HL-60 (cell line): ENCODE measurements at regions not wholly inside any gene's neighbourhood (a gene's known extent, or its start where the extent isn't known, plus 50 kb on each side); places are given as distances from the start of the nearest gene placed in this dataset.

ENCODE experiments used
- DNase-seq, 2 experiments: peaks; one replicate each; pipeline ENCODE4 v3.0.0-alpha.2; 2010 to 2020; ENCODE audit warnings: low read depth in 1 of 2, low spot score in 1 of 2
- H3K27ac ChIP-seq: fragments of 250-450 bp; sonication (Bioruptor Pico); replicated peaks from 2 replicates; pipeline ENCODE4 v1.5.1; 2020; ENCODE audit warnings: mild to moderate bottlenecking, moderate library complexity
- H3K27me3 ChIP-seq: fragments of 250-450 bp; sonication (Bioruptor Pico); 2 replicates; pipeline ENCODE4 v1.5.1; 2021; ENCODE audit warnings: mild to moderate bottlenecking, moderate library complexity; ENCODE audit not compliant: insufficient read depth, poor library complexity, severe bottlenecking
- H3K4me3 ChIP-seq: replicated peaks from 2 replicates; pipeline ENCODE4 v1.5.1; 2011; ENCODE audit warnings: mild to moderate bottlenecking, control low read depth, low read length; ENCODE audit not compliant: insufficient read depth
- CTCF ChIP-seq: IDR thresholded peaks from one replicate; pipeline ENCODE4 v1.5.1; 2011; ENCODE audit warnings: low read length, control low read depth, inconsistent platforms; ENCODE audit not compliant: insufficient read depth
- GABPA ChIP-seq: IDR thresholded peaks from 2 replicates; pipeline ENCODE4 v1.6.1; 2012; ENCODE audit warnings: low read depth
- POLR2AphosphoS5 ChIP-seq: IDR thresholded peaks from 2 replicates; pipeline ENCODE4 v1.6.1; 2012; ENCODE audit warnings: low read depth
- REST ChIP-seq: IDR thresholded peaks from 2 replicates; pipeline ENCODE4 v1.6.1; 2012; ENCODE audit warnings: low read depth; ENCODE audit not compliant: insufficient replicate concordance
- SPI1 ChIP-seq: IDR thresholded peaks from 2 replicates; pipeline ENCODE4 v1.6.1; 2012; ENCODE audit warnings: low read depth, mild to moderate bottlenecking, borderline replicate concordance

GRCh38 chr10:131420867-131421266, 109.3 kb upstream of the TCERG1L start:
- H3K4me3 ChIP-seq, result no peak overlapping the region
- H3K27ac ChIP-seq, result no peak overlapping the region
- DNase-seq, result no peak
- no peak for TF ChIP-seq SPI1
- TF ChIP-seq POLR2AphosphoS5, result no peak
- TF ChIP-seq GABPA, result no peak
- no peak for TF ChIP-seq CTCF
- TF ChIP-seq REST, result no peak
- no peaks in the 10 kb centered on the region for H3K27me3 ChIP-seq

DNA sequence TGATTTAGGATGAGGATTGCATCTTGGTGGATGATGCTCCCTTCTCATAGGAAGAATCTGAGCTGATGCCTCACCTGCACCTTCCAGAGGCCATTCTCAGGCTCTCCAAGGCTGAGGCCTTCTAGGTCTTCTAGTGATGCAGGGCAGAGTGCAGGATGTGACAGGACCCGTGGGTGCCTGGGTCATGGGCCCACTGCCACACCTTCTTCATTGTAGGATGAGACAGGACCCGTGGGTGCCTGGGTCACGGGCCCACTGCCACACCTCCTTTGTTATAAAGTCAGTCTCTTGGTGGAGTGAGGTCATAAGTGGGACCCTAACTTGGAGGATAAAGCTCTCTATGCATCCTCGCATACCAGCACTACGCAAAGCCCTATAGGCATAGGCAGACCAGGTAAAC, 109.9 kb upstream of the TCERG1L start:
- no peak overlapping the region for H3K4me3 ChIP-seq
- H3K27me3 ChIP-seq, result no peaks in the 10 kb centered on the region
- DNase-seq, result no peak
- no peak overlapping the region for H3K27ac ChIP-seq
- TF ChIP-seq SPI1 (no peak), REST (no peak), GABPA (no peak), POLR2AphosphoS5 (no peak), CTCF (no peak)

DNA sequence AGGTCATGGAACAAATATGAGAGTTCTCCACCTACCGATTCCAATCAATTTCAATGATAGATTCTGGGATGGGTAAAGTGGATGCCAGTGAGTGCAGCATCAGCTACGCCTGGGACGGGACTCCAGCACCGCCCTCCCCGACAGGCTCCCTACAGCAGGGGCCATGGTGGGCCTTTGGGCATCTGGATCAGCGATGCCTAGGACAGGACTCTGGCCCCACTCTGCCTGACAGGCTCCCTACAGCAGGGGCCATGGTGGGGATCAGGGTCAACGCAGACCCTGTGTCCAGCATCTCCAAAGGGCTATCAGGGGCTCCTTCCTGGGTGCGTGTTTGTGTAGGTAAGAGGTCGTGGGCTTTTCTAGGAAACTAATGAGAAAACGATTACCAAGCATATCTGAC, 111.2 kb upstream of the TCERG1L start:
- TF ChIP-seq GABPA (no peak), REST (no peak), CTCF (no peak), POLR2AphosphoS5 (no peak), SPI1 (no peak)
- H3K27ac ChIP-seq, result no peak overlapping the region
- no peak for DNase-seq

More for the DNA sequence above, 111.2 kb upstream of the TCERG1L start:
- H3K27me3 ChIP-seq, result no peaks in the 10 kb centered on the region
- no peak overlapping the region for H3K4me3 ChIP-seq
